Thyroid gland (tissue), 4 donors: ENCODE measurements at regions not wholly inside any gene's neighbourhood (a gene's known extent, or its start where the extent isn't known, plus 50 kb on each side); places are given as distances from the start of the nearest gene placed in this dataset.
A peak's percentile ranks its signal among the peaks of the same experiment; 100 is the strongest.

Source experiments
- DNase-seq, 2 donors: peaks; one replicate each; pipeline ENCODE4 v3.0.0-alpha.2; 2019
- H3K27ac ChIP-seq, 3 donors: fragments of 200-600 bp; sonication (generic); 1 replicate in 2 of 3; 2 replicates in 1 of 3; pipeline ENCODE4 v1.5.1; 2016 to 2019; ENCODE audit warnings: mild to moderate bottlenecking in 1 of 3, moderate library complexity in 1 of 3
- H3K27me3 ChIP-seq: fragments of 200-600 bp; sonication (generic); one replicate; pipeline ENCODE4 v1.5.1; 2019
- H3K36me3 ChIP-seq, 2 donors: fragments of 200-600 bp; sonication (generic); one replicate each; pipeline ENCODE4 v1.5.1; 2016 to 2019
- H3K4me1 ChIP-seq, 2 donors: fragments of 200-600 bp; sonication (generic); one replicate each; pipeline ENCODE4 v1.5.1; 2017 to 2019
- H3K4me3 ChIP-seq, 3 donors: fragments of 200-600 bp; sonication (generic); replicated peaks in 1 of 3; 1 replicate in 2 of 3; 2 replicates in 1 of 3; pipeline ENCODE4 v1.5.1; 2016; ENCODE audit warnings: mild to moderate bottlenecking in 1 of 3
- H3K9me3 ChIP-seq: fragments of 200-600 bp; sonication (generic); one replicate; pipeline ENCODE4 v1.5.1; 2017
- POLR2A ChIP-seq, 2 donors: fragments of 450-650 bp; IDR thresholded peaks; one replicate each; pipeline ENCODE4 v1.6.1; 2017; ENCODE audit warnings: antibody characterized with exemption in 2 of 2, mild to moderate bottlenecking in 2 of 2, moderate library complexity in 1 of 2
- WGBS, 2 donors: methylation state at CpG; one replicate each; pipeline ENCODE4 v1.1.5; 2017; 5-methylcytosine and 5-hydroxymethylcytosine counted together
- intact Hi-C: fragments of 100-400 bp; cut with DNase I; formaldehyde crosslinking; loops from one replicate; pipeline ENCODE4 v1.15.1; 2023
- TF ChIP-seq, protein P1 (sequence below), 6 experiments: fragments of 200-600 bp in 3 of 6; fragments of 450-650 bp in 3 of 6; sonication (generic) in 3 of 6; IDR thresholded peaks; one replicate each; pipeline ENCODE4 v1.5.1; 2016 to 2019; ENCODE audit warnings: antibody characterized with exemption in 6 of 6, mild to moderate bottlenecking in 2 of 6, inconsistent platforms in 1 of 6, moderate library complexity in 1 of 6

GRCh38 chr6:114436691-114437090 lies 93.9 kb upstream of the HS3ST5 start:
- TF ChIP-seq POLR2A (IDR thresholded peaks at IDR 0.05), result no peak
- TF ChIP-seq, protein P1, sequence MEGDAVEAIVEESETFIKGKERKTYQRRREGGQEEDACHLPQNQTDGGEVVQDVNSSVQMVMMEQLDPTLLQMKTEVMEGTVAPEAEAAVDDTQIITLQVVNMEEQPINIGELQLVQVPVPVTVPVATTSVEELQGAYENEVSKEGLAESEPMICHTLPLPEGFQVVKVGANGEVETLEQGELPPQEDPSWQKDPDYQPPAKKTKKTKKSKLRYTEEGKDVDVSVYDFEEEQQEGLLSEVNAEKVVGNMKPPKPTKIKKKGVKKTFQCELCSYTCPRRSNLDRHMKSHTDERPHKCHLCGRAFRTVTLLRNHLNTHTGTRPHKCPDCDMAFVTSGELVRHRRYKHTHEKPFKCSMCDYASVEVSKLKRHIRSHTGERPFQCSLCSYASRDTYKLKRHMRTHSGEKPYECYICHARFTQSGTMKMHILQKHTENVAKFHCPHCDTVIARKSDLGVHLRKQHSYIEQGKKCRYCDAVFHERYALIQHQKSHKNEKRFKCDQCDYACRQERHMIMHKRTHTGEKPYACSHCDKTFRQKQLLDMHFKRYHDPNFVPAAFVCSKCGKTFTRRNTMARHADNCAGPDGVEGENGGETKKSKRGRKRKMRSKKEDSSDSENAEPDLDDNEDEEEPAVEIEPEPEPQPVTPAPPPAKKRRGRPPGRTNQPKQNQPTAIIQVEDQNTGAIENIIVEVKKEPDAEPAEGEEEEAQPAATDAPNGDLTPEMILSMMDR (IDR thresholded peaks at IDR 0.05), result no peak

GRCh38 chr6:114435985-114436384 lies 93.2 kb upstream of the HS3ST5 start:
- H3K27me3 ChIP-seq, result no peaks in the 10 kb centered on the region
- H3K4me3 ChIP-seq, result no peak overlapping the region
- H3K36me3 ChIP-seq, result no peaks in the 10 kb centered on the region
- no peak overlapping the region for H3K27ac ChIP-seq
- intact Hi-C loops, result no loop called here
- TF ChIP-seq, protein P1 (IDR thresholded peaks at IDR 0.05), result no peak
- no peak for TF ChIP-seq POLR2A (IDR thresholded peaks at IDR 0.05)
- H3K9me3 ChIP-seq, result no peaks in the 10 kb centered on the region
- no peak for DNase-seq
- H3K4me1 ChIP-seq, result peaks cover 0 to 5% of the 10 kb centered on the region in 2 donors

More at GRCh38 chr6:114436691-114437090, 93.9 kb upstream of the HS3ST5 start:
- Histone ChIP-seq H3K27me3 (no peaks in the 10 kb centered on the region), H3K9me3 (no peaks in the 10 kb centered on the region), H3K4me3 (no peak overlapping the region), H3K4me1 (no peaks in the 10 kb centered on the region), H3K27ac (no peak overlapping the region), H3K36me3 (no peaks in the 10 kb centered on the region)
- intact Hi-C loops, result no loop called here
- no peak for DNase-seq
- WGBS, 2 donors, result 85 to 87% methylated on average over 3 of the region's 3 CpGs

GRCh38 chr6:114432400-114432799 lies 89.6 kb upstream of the HS3ST5 start:
- H3K27ac ChIP-seq, result no peak overlapping the region
- H3K36me3 ChIP-seq, result no peaks in the 10 kb centered on the region
- no peaks in the 10 kb centered on the region for H3K9me3 ChIP-seq
- peak in 1 of 2 donors; percentile 5 for DNase-seq
- no peaks in the 10 kb centered on the region for H3K27me3 ChIP-seq
- no peak for TF ChIP-seq POLR2A (IDR thresholded peaks at IDR 0.05)
- TF ChIP-seq, protein P1 (IDR thresholded peaks at IDR 0.05), result no peak
- H3K4me3 ChIP-seq, result no peak overlapping the region
- 67 to 82% methylated on average over 1 of the region's 1 CpG for WGBS, 2 donors
- H3K4me1 ChIP-seq, result peaks cover 6 to 7% of the 10 kb centered on the region in 2 donors
- intact Hi-C loops, result no loop called here

DNA sequence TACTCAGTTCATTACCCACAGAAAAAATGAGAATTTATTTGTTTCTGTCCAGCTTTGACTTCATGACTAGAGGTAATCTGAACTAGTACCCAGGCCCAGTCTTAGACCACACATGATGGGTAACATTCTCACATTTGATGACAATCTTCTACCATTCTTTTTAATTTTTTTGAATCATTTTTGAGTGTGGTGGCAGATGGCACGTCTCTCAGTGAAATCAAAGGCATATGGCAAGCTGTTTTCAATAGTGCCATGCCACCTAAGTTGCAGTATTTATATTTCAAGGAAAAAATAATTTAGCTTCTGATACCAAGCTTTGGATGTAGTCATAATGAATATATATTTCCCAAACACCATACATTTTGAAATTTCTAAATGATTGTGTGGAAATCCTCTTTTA lies 88.8 kb upstream of the HS3ST5 start:
- no peak for DNase-seq

GRCh38 chr6:114430534-114431124 lies 87.8 kb upstream of the HS3ST5 start:
- 17 to 24% methylated on average over 4 of the region's 4 CpGs for WGBS, 2 donors
- peaks cover 6 to 7% of the 10 kb centered on the region in 2 donors for H3K4me1 ChIP-seq
- H3K27ac ChIP-seq, result peak overlapping the region; percentile 18 to 29 (median 24)
- H3K27me3 ChIP-seq, result no peaks in the 10 kb centered on the region
- no peaks in the 10 kb centered on the region for H3K36me3 ChIP-seq
- peak; percentile 16 to 37 for DNase-seq
- no peaks in the 10 kb centered on the region for H3K9me3 ChIP-seq
- H3K4me3 ChIP-seq, result no peak overlapping the region
- TF ChIP-seq POLR2A (IDR thresholded peaks at IDR 0.05), result no peak
- TF ChIP-seq, protein P1 (IDR thresholded peaks at IDR 0.05), result no peak
- intact Hi-C loops, result no loop called here

More for the DNA sequence above, 88.8 kb upstream of the HS3ST5 start:
- TF ChIP-seq, protein P1 (IDR thresholded peaks at IDR 0.05), result no peak
- no peak for TF ChIP-seq POLR2A (IDR thresholded peaks at IDR 0.05)
- Histone ChIP-seq H3K4me3 (no peak overlapping the region), H3K9me3 (no peaks in the 10 kb centered on the region), H3K4me1 (peaks cover 6 to 7% of the 10 kb centered on the region in 2 donors), H3K36me3 (no peaks in the 10 kb centered on the region), H3K27me3 (no peaks in the 10 kb centered on the region), H3K27ac (no peak overlapping the region)
- 80 to 84% methylated on average over 1 of the region's 1 CpG for WGBS, 2 donors
- intact Hi-C loops, result no loop called here
